GM19351 (cell line): ENCODE measurements at regions not wholly inside any gene's neighbourhood (a gene's known extent, or its start where the extent isn't known, plus 50 kb on each side); places are given as distances from the start of the nearest gene placed in this dataset.
A peak's percentile ranks its signal among the peaks of the same experiment; 100 is the strongest.

ENCODE experiments used
- ATAC-seq: cut with Tn5 transposase; IDR thresholded peaks from one replicate; pipeline ENCODE4 v1.9.1; 2021; ENCODE audit warnings: mild to moderate bottlenecking, moderate library complexity; ENCODE audit not compliant: unreplicated experiment

- no peak for ATAC-seq
Observed at GRCh38 chr6:130755368-130756034, 71.7 kb upstream of the SMLR1 start.

GRCh38 chr6:130756824-130757223 is 70.4 kb upstream of the SMLR1 start:
- no peak for ATAC-seq

GRCh38 chr6:130758813-130759212 is 68.4 kb upstream of the SMLR1 start:
- no peak for ATAC-seq

GRCh38 chr6:130760006-130760405 is 67.2 kb upstream of the SMLR1 start:
- no peak for ATAC-seq

- ATAC-seq, result no peak
Observed at GRCh38 chr6:130761286-130761685, 65.9 kb upstream of the SMLR1 start.

GRCh38 chr6:130765181-130765727 is 62.0 kb upstream of the SMLR1 start:
- no peak for ATAC-seq

GRCh38 chr6:130766239-130767144 is 60.7 kb upstream of the SMLR1 start:
- no peak for ATAC-seq

GRCh38 chr6:130769861-130770260 is 57.3 kb upstream of the SMLR1 start:
- ATAC-seq, result no peak

GRCh38 chr6:130771741-130772140 is 55.5 kb upstream of the SMLR1 start:
- ATAC-seq, result no peak

- ATAC-seq, result no peak
Observed at GRCh38 chr6:130773860-130774259, 53.3 kb upstream of the SMLR1 start.

- no peak for ATAC-seq
Observed at GRCh38 chr6:130775411-130776012, 51.7 kb upstream of the SMLR1 start.

GRCh38 chr6:130776287-130776925 is 50.8 kb upstream of the SMLR1 start:
- ATAC-seq, result peak; percentile 91
